GM19452 (cell line): ENCODE measurements at regions not wholly inside any gene's neighbourhood (a gene's known extent, or its start where the extent isn't known, plus 50 kb on each side); places are given as distances from the start of the nearest gene placed in this dataset.

ENCODE experiments used
- ATAC-seq: cut with Tn5 transposase; IDR thresholded peaks from one replicate; pipeline ENCODE4 v1.9.1; 2021; ENCODE audit not compliant: unreplicated experiment

GRCh38 chr12:42807766-42808165, 218.2 kb upstream of the PRICKLE1 start:
- ATAC-seq, result no peak

- ATAC-seq, result no peak
Measured at GRCh38 chr12:42807251-42807650, 217.7 kb upstream of the PRICKLE1 start.

- ATAC-seq, result no peak
Measured at GRCh38 chr12:42804928-42805327, 215.4 kb upstream of the PRICKLE1 start.

DNA sequence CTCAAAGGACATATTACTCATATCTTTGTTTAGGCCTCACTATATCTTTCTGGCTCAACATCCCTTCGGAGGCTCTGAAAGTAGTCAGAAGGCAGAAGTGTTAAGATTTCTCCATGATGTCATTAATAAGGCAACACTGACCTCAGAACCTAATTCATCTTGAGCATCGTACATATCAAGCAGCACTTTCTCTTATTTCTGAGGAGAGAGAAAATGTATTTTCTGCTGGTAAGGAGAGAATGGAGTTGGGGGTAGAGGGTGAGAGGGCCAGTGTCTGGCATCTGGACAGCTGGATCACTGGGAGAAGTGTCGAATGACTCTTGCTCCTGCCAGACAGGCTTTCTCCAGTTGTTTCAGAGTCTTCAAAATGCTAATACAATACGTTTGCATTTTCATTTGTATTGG, 213.2 kb upstream of the PRICKLE1 start:
- no peak for ATAC-seq

DNA sequence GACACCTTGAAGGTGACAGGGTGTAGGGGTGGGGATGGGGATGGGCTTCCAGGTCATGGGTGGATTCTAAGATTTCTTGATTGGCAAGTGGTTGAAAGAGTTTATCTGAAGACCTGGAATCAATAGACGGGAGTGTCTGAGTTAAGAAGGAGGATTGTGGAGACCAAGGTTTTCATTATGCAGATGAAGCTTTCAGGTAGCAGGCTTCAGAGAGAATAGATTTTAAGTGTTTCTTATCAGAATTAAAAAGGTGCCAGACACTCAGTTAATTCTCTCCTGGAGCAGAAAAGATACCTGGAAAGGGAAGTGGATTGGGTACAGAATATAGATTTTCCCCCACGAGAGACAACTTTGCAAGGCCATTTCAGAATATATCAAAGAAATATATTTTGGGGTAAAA, 211.7 kb upstream of the PRICKLE1 start:
- ATAC-seq, result no peak

DNA sequence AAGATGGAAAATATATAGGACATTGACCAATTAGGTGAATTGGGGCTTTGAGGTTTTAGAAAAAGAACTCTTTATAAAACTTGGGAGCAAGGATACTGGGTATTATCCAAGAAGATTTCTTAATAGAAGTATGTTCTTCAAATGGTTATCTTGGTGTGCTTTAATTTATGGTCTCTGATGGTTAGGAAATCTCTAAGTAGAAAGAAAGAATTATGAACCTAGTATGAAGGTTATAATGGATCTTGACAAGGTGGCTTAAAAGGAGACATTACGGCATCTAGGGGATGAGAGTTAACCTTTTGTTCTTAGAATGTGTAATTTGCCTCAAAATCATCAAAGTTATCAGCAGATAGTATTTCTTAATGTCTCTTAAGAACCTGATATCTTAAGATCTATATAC, 210.4 kb upstream of the PRICKLE1 start:
- ATAC-seq, result no peak

GRCh38 chr12:42798811-42799438, 209.4 kb upstream of the PRICKLE1 start:
- ATAC-seq, result no peak

GRCh38 chr12:42794806-42795205, 205.3 kb upstream of the PRICKLE1 start:
- no peak for ATAC-seq

DNA sequence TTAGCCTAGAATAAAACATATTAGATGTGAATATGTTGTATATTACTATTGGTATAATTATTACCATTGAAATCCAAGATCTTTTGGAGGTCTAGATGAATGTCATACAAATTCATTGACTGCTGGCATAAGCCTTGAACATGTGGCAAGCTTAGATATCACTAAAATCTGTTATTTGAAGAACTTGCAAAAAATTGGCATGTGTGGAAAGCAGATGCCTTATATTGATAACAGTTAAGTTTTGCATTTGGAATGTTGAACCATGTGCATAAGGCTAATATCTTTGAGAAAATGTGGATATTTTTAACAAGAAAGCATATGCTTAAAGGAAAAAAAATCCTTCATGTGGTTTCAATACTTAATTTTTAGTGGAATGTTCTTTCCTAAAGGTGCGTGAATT, 203.6 kb upstream of the PRICKLE1 start:
- ATAC-seq, result no peak

GRCh38 chr12:42792265-42792664, 202.7 kb upstream of the PRICKLE1 start:
- no peak for ATAC-seq

GRCh38 chr12:42791399-42791798, 201.9 kb upstream of the PRICKLE1 start:
- ATAC-seq, result no peak

DNA sequence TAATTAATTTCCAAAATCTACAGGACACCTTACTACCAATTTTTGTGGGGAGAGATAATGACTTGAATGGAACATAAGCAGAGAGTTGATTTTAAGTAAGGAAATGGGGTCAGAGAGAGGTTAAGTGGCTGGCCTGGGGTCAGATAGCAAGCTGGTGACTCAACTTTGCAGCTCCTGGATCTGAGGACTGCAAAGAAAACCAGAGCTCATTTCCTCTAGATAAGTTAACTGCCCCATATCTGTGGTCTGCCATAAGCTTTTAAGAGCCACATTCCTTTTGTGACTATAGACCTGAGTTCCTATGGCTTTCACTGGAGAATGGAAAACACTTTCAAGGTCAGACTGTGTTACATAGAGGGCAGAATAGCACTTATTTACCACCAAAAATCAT, 201.2 kb upstream of the PRICKLE1 start:
- ATAC-seq, result no peak

DNA sequence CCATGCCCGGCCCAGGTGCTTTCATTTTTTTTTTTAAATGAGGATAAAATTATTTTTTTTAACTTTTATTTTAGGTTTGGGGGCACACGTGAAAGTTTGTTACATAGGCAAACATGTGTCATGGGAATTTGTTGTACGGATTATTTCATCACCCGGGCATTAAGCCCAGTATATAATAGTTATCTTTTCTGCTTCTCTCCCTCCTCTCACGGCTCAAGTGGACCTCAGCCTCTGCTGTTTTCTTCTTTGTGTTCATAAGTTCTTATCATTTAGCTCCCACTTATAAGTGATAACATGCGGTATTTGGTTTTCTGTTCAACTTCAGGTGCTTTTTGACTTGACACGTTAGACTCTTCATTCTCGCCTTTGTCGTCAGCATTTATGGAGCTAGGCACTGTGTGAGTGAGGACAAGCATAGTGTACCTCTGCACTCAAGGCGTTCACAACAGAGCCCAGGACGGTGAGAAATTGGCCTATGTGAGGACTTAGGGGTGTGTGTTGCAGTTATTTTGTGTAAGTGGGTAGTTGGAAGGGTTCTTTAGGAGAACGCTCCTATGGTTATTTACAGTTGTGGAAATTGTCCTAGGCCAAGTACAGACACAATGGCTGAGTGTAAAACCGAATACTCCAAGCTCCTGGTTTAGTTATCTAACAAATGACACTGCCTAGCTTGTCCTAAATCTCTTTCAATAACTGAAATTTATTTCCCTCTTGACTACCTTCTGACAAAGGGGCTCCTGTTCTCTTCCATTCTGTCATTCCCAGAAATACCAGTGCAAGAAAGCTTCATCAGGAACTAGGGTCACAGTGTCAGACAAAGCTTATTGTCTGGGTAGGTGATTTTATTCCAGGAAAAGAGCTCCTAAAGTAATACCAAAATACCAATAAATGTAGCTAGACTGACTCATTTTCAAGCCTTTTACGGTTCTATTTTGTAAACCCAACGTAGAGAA, 200.5 kb upstream of the PRICKLE1 start:
- ATAC-seq, result no peak

GRCh38 chr12:42786400-42787148, 197.0 kb upstream of the PRICKLE1 start:
- no peak for ATAC-seq

DNA sequence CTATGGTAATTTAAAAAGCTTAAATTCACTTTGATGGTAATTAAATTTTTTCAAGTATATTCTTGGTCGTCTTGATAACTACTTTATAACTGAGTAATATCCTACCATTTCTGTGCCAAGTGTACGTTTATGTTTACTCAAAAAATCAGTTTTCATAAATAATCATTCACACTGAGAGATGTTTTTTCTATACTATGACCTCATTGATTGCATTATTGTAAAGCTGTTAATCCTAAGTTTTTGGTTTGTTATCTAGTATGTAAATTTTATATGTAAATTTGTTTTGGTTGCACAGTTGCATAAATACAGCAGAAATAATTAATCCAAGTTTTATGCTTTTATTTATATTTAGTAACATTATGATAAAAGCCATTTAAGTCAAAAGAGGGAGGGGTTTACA, 196.4 kb upstream of the PRICKLE1 start:
- ATAC-seq, result no peak

DNA sequence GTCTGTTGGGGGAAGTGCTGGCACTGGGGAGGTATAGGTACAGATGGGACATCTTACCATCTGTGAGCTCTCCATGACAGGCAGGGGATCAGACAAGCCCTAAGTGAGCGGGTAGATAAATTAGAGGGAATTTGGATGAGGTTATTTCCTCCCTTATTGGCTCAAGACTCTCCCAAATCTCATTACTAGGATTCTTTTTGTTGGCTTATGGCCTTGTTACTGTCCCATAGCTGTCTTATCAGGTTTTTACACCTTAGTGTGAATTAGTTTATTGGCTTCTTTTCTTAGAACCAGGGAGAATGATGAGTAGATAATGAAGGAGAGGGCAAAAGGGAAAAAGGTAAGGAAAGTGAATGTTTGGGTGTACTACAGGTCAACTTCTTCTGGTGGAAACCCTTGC, 191.1 kb upstream of the PRICKLE1 start:
- ATAC-seq, result no peak

GRCh38 chr12:42779186-42779859, 189.8 kb upstream of the PRICKLE1 start:
- no peak for ATAC-seq

DNA sequence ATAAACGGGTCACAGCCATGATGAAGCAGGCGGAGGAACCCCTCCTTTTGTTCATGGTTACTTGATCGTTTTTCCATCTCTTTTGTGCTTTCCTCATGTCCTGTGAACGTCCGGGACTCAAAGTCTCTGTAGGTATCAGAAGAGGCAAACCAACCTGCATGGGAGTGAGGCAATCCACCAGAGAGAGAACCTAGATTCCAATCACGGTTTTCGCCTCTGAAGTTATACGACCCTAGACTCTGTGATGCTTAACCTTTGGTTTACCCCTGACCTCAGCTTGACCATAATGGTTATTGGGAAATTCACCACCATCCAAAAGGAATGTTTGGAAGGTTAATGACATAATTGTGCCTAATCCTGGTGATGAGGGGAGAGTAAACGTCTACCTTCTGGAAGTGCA, 186.8 kb upstream of the PRICKLE1 start:
- no peak for ATAC-seq

- ATAC-seq, result no peak
Measured at GRCh38 chr12:42774238-42774637, 184.7 kb upstream of the PRICKLE1 start.

- ATAC-seq, result no peak
Measured at GRCh38 chr12:42770261-42770660, 180.7 kb upstream of the PRICKLE1 start.

GRCh38 chr12:42769455-42769854, 179.9 kb upstream of the PRICKLE1 start:
- ATAC-seq, result no peak
